Keratinocyte (primary cell): ENCODE measurements at regions not wholly inside any gene's neighbourhood (a gene's known extent, or its start where the extent isn't known, plus 50 kb on each side); places are given as distances from the start of the nearest gene placed in this dataset.

ENCODE experiments used
- DNase-seq: peaks from one replicate; pipeline ENCODE4 v3.0.0-alpha.2; 2011; ENCODE audit warnings: low read depth, missing footprints, low spot score
- FAIRE-seq: peaks from 2 replicates; lab custom pipeline; 2011; peaks lifted over from hg19 to GRCh38; lab: Jason Lieb, UNC
- H2AFZ ChIP-seq: 2 replicates; pipeline ENCODE4 v1.6.0; 2012; ENCODE audit warnings: low read length, control low read depth, inconsistent platforms; ENCODE audit not compliant: control insufficient read depth
- H3K27ac ChIP-seq: 2 replicates; pipeline ENCODE4 v1.5.1; 2011; ENCODE audit warnings: low read length; ENCODE audit not compliant: control insufficient read depth, insufficient read depth
- H3K27me3 ChIP-seq: 3 replicates; pipeline ENCODE4 v1.6.0; 2011; ENCODE audit warnings: low read length; ENCODE audit not compliant: control insufficient read depth, insufficient read depth; ENCODE audit errors: extremely low read depth
- H3K36me3 ChIP-seq, 2 experiments: 2 replicates in 1 of 2; 3 replicates in 1 of 2; pipeline ENCODE4 v1.5.1; 2011; ENCODE audit warnings: low read length in 2 of 2, mild to moderate bottlenecking in 1 of 2; ENCODE audit not compliant: control insufficient read depth in 2 of 2, insufficient read depth in 2 of 2; ENCODE audit errors: extremely low read depth in 1 of 2
- H3K4me1 ChIP-seq: 3 replicates; pipeline ENCODE4 v1.5.1; 2011; ENCODE audit warnings: low read length; ENCODE audit not compliant: control insufficient read depth, insufficient read depth; ENCODE audit errors: extremely low read depth
- H3K4me2 ChIP-seq: 3 replicates; pipeline ENCODE4 v1.6.0; 2011; ENCODE audit warnings: low read depth, low read length; ENCODE audit not compliant: control insufficient read depth, insufficient read depth; ENCODE audit errors: extremely low read depth
- H3K4me3 ChIP-seq, 3 experiments: fragments of 200-600 bp in 1 of 3; sonication (generic) in 1 of 3; 2 replicates in 2 of 3; 3 replicates in 1 of 3; pipeline ENCODE4 v1.5.1; 2011 to 2016; ENCODE audit warnings: low read length in 3 of 3, mild to moderate bottlenecking in 3 of 3, control low read depth in 2 of 3, inconsistent platforms in 1 of 3, low read depth in 1 of 3, mixed read lengths in 1 of 3, mixed run types in 1 of 3, moderate library complexity in 1 of 3; ENCODE audit not compliant: control insufficient read depth in 2 of 3, insufficient read depth in 2 of 3; ENCODE audit errors: extremely low read depth in 1 of 3
- H3K79me2 ChIP-seq: 2 replicates; pipeline ENCODE4 v1.6.0; 2012; ENCODE audit warnings: low read length; ENCODE audit not compliant: control insufficient read depth, insufficient read depth
- H3K9ac ChIP-seq: 3 replicates; pipeline ENCODE4 v1.6.0; 2011; ENCODE audit warnings: low read length; ENCODE audit not compliant: control insufficient read depth, insufficient read depth; ENCODE audit errors: extremely low read depth
- H3K9me1 ChIP-seq: 3 replicates; pipeline ENCODE4 v1.6.0; 2011; ENCODE audit warnings: low read length; ENCODE audit not compliant: control insufficient read depth, insufficient read depth; ENCODE audit errors: extremely low read depth
- H3K9me3 ChIP-seq: 2 replicates; pipeline ENCODE4 v1.5.1; 2012; ENCODE audit warnings: low read depth, low read length; ENCODE audit not compliant: control insufficient read depth
- H4K20me1 ChIP-seq: 3 replicates; pipeline ENCODE4 v1.6.0; 2011; ENCODE audit warnings: low read length; ENCODE audit not compliant: control insufficient read depth, insufficient read depth; ENCODE audit errors: extremely low read depth
- CTCF ChIP-seq, 3 experiments: IDR thresholded peaks in 1 of 3; conservative IDR thresholded peaks in 1 of 3; optimal IDR thresholded peaks in 1 of 3; 2 replicates in 2 of 3; 3 replicates in 1 of 3; pipeline versions ENCODE3 to v1.5.1; 2011; ENCODE audit warnings: low read length in 3 of 3, mild to moderate bottlenecking in 3 of 3, moderate library complexity in 2 of 3, control low read depth in 1 of 3, inconsistent platforms in 1 of 3; ENCODE audit not compliant: insufficient read depth in 2 of 3; ENCODE audit errors: extremely low read depth in 1 of 3
- EZH2 ChIP-seq: IDR thresholded peaks from one replicate; pipeline ENCODE4 v1.6.1; 2012; ENCODE audit warnings: inconsistent platforms, mild to moderate bottlenecking, low read length, moderate library complexity
- dilution Hi-C: fragments of 300-500 bp; cut with MboI; formaldehyde crosslinking; loops from one replicate; pipeline ENCODE4 v1.7.0; 2020; ENCODE audit warnings: low sequenced_read_pairs; ENCODE audit not compliant: extremely low pct_ligation_motif_present

GRCh38 chr11:95451682-95452081 lies 220.7 kb upstream of the SESN3 start:
- DNase-seq (peak; percentile 74), FAIRE-seq (peak; percentile 92)
- Histone ChIP-seq H3K4me3 (no peak overlapping the region), H3K4me1 (peaks cover 30% of the 10 kb centered on the region), H3K9me1 (no peaks in the 10 kb centered on the region), H3K9ac (no peak overlapping the region), H2AFZ (peak overlapping the region; percentile 32), H3K27me3 (no peaks in the 10 kb centered on the region), H3K36me3 (no peaks in the 10 kb centered on the region), H3K79me2 (no peaks in the 10 kb centered on the region), H3K4me2 (peak overlapping the region; percentile 33), H4K20me1 (no peaks in the 10 kb centered on the region), H3K9me3 (no peaks in the 10 kb centered on the region), H3K27ac (no peak overlapping the region)
- dilution Hi-C loops = no loop called here
- no peak for TF ChIP-seq CTCF (optimal IDR thresholded peaks at IDR 0.05 in 1 of 3, IDR thresholded peaks at IDR 0.05 in 1 of 3, conservative IDR thresholded peaks at IDR 0.05 in 1 of 3; ENCODE audit: extremely low read depth in 1 of 3, insufficient read depth in 2 of 3, low read length in 3 of 3)

GRCh38 chr11:95451261-95451660 lies 220.3 kb upstream of the SESN3 start:
- no peak overlapping the region for H3K4me2 ChIP-seq
- H3K36me3 ChIP-seq = no peaks in the 10 kb centered on the region
- H3K4me1 ChIP-seq = peaks cover 30% of the 10 kb centered on the region
- no peak overlapping the region for H2AFZ ChIP-seq
- no peaks in the 10 kb centered on the region for H4K20me1 ChIP-seq
- no peak overlapping the region for H3K9ac ChIP-seq
- FAIRE-seq = peak; percentile 60
- no peaks in the 10 kb centered on the region for H3K27me3 ChIP-seq
- no peaks in the 10 kb centered on the region for H3K9me1 ChIP-seq
- dilution Hi-C loops = no loop called here
- no peaks in the 10 kb centered on the region for H3K9me3 ChIP-seq
- no peak for TF ChIP-seq CTCF (optimal IDR thresholded peaks at IDR 0.05 in 1 of 3, IDR thresholded peaks at IDR 0.05 in 1 of 3, conservative IDR thresholded peaks at IDR 0.05 in 1 of 3; ENCODE audit: extremely low read depth in 1 of 3, insufficient read depth in 2 of 3, low read length in 3 of 3)
- TF ChIP-seq EZH2 = no peak
- no peak overlapping the region for H3K27ac ChIP-seq
- H3K4me3 ChIP-seq = no peak overlapping the region
- no peaks in the 10 kb centered on the region for H3K79me2 ChIP-seq
- no peak for DNase-seq
